OCI-LY1 (cell line): ENCODE measurements at regions not wholly inside any gene's neighbourhood (a gene's known extent, or its start where the extent isn't known, plus 50 kb on each side); places are given as distances from the start of the nearest gene placed in this dataset.

ENCODE experiments used
- H2AFZ ChIP-seq: fragments of 200-600 bp; sonication (generic), shearing (Covaris generic); 2 replicates; pipeline ENCODE4 v1.6.0; 2014; ENCODE audit warnings: antibody characterized with exemption, mild to moderate bottlenecking, low read length
- H3F3A ChIP-seq: fragments of 200-600 bp; sonication (generic), shearing (Covaris generic); 2 replicates; pipeline ENCODE4 v1.6.0; 2014; ENCODE audit warnings: mild to moderate bottlenecking, antibody characterized with exemption, low read length, moderate library complexity; ENCODE audit not compliant: insufficient read depth
- H3K27ac ChIP-seq: fragments of 200-600 bp; sonication (generic); 2 replicates; pipeline ENCODE4 v1.5.1; 2014; ENCODE audit warnings: low read length, mixed run types, mild to moderate bottlenecking, low read depth; ENCODE audit not compliant: poor library complexity, severe bottlenecking
- H3K27me3 ChIP-seq: fragments of 200-600 bp; sonication (generic); 2 replicates; pipeline ENCODE4 v1.6.0; 2014; ENCODE audit warnings: antibody characterized with exemption, mild to moderate bottlenecking, low read length, moderate library complexity; ENCODE audit not compliant: insufficient read depth
- H3K36me3 ChIP-seq: fragments of 200-600 bp; sonication (generic); 2 replicates; pipeline ENCODE4 v1.6.1; 2014; ENCODE audit warnings: mild to moderate bottlenecking, antibody characterized with exemption, low read length, moderate library complexity, mixed read lengths; ENCODE audit not compliant: insufficient read depth
- H3K4me1 ChIP-seq: fragments of 200-600 bp; sonication (generic); 2 replicates; pipeline ENCODE4 v1.5.1; 2014; ENCODE audit warnings: mild to moderate bottlenecking, low read length, moderate library complexity; ENCODE audit not compliant: insufficient read depth, severe bottlenecking
- H3K4me2 ChIP-seq: fragments of 200-600 bp; sonication (generic), shearing (Covaris generic); 2 replicates; pipeline ENCODE4 v1.6.1; 2014; ENCODE audit warnings: low read length
- H3K4me3 ChIP-seq: fragments of 200-600 bp; sonication (generic); 2 replicates; pipeline ENCODE4 v1.5.1; 2014; ENCODE audit warnings: low read length, low read depth, mild to moderate bottlenecking, mixed read lengths; ENCODE audit not compliant: poor library complexity, severe bottlenecking
- H3K79me2 ChIP-seq: fragments of 200-600 bp; shearing (Covaris generic); 2 replicates; pipeline ENCODE4 v1.6.1; 2016; ENCODE audit warnings: mixed run types, low read length, mixed read lengths; ENCODE audit not compliant: insufficient read depth
- H3K9ac ChIP-seq: fragments of 200-600 bp; sonication (generic), shearing (Covaris generic); 2 replicates; pipeline ENCODE4 v1.6.1; 2014; ENCODE audit warnings: mild to moderate bottlenecking, low read length, mixed read lengths
- H3K9me2 ChIP-seq: fragments of 200-600 bp; sonication (generic), shearing (Covaris generic); 2 replicates; pipeline ENCODE4 v1.6.1; 2014; ENCODE audit warnings: low read depth, mild to moderate bottlenecking, low read length, mixed read lengths
- H3K9me3 ChIP-seq: fragments of 200-600 bp; shearing (Covaris generic); 2 replicates; pipeline ENCODE4 v1.6.1; 2014; ENCODE audit warnings: low read length, mixed read lengths
- H4K20me1 ChIP-seq: fragments of 200-600 bp; sonication (generic), shearing (Covaris generic); 2 replicates; pipeline ENCODE4 v1.6.0; 2016; ENCODE audit warnings: mild to moderate bottlenecking, low read length; ENCODE audit not compliant: insufficient read depth
- CTCF ChIP-seq: fragments of 200-600 bp; sonication (generic), shearing (Covaris generic); IDR thresholded peaks from 2 replicates; pipeline ENCODE4 v1.5.1; 2017; ENCODE audit warnings: mild to moderate bottlenecking, antibody characterized with exemption, low read length, moderate library complexity, mixed read lengths
- EZH2 ChIP-seq: fragments of 200-600 bp; sonication (generic), shearing (Covaris generic); IDR thresholded peaks from 2 replicates; pipeline ENCODE4 v1.8.0; 2017; ENCODE audit warnings: borderline replicate concordance, mixed run types, mild to moderate bottlenecking, antibody characterized with exemption, low read length, moderate library complexity, mixed read lengths

GRCh38 chr9:708182-708550 lies 133.3 kb upstream of the DMRT1 start:
- H3K9me2 ChIP-seq = no peaks in the 10 kb centered on the region
- H3K9me3 ChIP-seq = no peaks in the 10 kb centered on the region
- H3K4me2 ChIP-seq = no peak overlapping the region
- H3K27me3 ChIP-seq = no peaks in the 10 kb centered on the region
- no peak overlapping the region for H2AFZ ChIP-seq
- no peak overlapping the region for H3K4me3 ChIP-seq
- H3K36me3 ChIP-seq = peaks cover 20% of the 10 kb centered on the region
- no peaks in the 10 kb centered on the region for H3F3A ChIP-seq
- peaks cover 17% of the 10 kb centered on the region for H3K4me1 ChIP-seq
- TF ChIP-seq CTCF (no peak), EZH2 (no peak)
- no peaks in the 10 kb centered on the region for H3K79me2 ChIP-seq
- H3K27ac ChIP-seq = no peak overlapping the region
- no peak overlapping the region for H3K9ac ChIP-seq
- H4K20me1 ChIP-seq = no peaks in the 10 kb centered on the region

- Histone ChIP-seq H3K79me2 (no peaks in the 10 kb centered on the region), H3K27me3 (no peaks in the 10 kb centered on the region), H3K4me3 (no peak overlapping the region), H3F3A (no peaks in the 10 kb centered on the region), H3K27ac (no peak overlapping the region), H3K9me3 (no peaks in the 10 kb centered on the region), H3K9me2 (no peaks in the 10 kb centered on the region), H3K4me2 (no peak overlapping the region), H3K36me3 (peaks cover 20% of the 10 kb centered on the region), H4K20me1 (no peaks in the 10 kb centered on the region), H2AFZ (no peak overlapping the region), H3K9ac (no peak overlapping the region), H3K4me1 (peaks cover 17% of the 10 kb centered on the region)
- TF ChIP-seq CTCF = no peak
- TF ChIP-seq EZH2 = no peak
Observed at GRCh38 chr9:708551-709432, 132.7 kb upstream of the DMRT1 start.

- Histone ChIP-seq H3K9me3 (no peaks in the 10 kb centered on the region), H3K27ac (no peak overlapping the region), H3K36me3 (peaks cover 20% of the 10 kb centered on the region), H3K27me3 (no peaks in the 10 kb centered on the region), H3K9me2 (no peaks in the 10 kb centered on the region), H3K79me2 (no peaks in the 10 kb centered on the region), H3K4me1 (peaks cover 25% of the 10 kb centered on the region), H3K4me2 (no peak overlapping the region), H3K4me3 (no peak overlapping the region), H3K9ac (no peak overlapping the region), H2AFZ (no peak overlapping the region), H3F3A (no peaks in the 10 kb centered on the region), H4K20me1 (no peaks in the 10 kb centered on the region)
- TF ChIP-seq EZH2 = no peak
- no peak for TF ChIP-seq CTCF
Observed at GRCh38 chr9:710951-711745, 130.3 kb upstream of the DMRT1 start.
